Fibroblast of lung (primary cell): ENCODE measurements at regions not wholly inside any gene's neighbourhood (a gene's known extent, or its start where the extent isn't known, plus 50 kb on each side); places are given as distances from the start of the nearest gene placed in this dataset.

Source experiments
- DNase-seq, 2 donors: peaks; one replicate each; pipeline versions ENCODE4 v3.0.0 to v3.0.0-alpha.2; 2010; ENCODE audit warnings: low read depth in 2 of 2
- H2AFZ ChIP-seq: 2 replicates; pipeline ENCODE4 v1.5.1; 2012; ENCODE audit warnings: low read length, control low read depth, inconsistent platforms
- H3K27ac ChIP-seq: 2 replicates; pipeline ENCODE4 v1.5.1; 2011; ENCODE audit warnings: low read length, control low read depth; ENCODE audit not compliant: insufficient read depth
- H3K27me3 ChIP-seq: 2 replicates; pipeline ENCODE4 v1.5.1; 2011; ENCODE audit warnings: mild to moderate bottlenecking, low read length; ENCODE audit not compliant: control insufficient read depth, insufficient read depth
- H3K36me3 ChIP-seq: 2 replicates; pipeline ENCODE4 v1.5.1; 2011; ENCODE audit warnings: low read length; ENCODE audit not compliant: control insufficient read depth, insufficient read depth
- H3K4me1 ChIP-seq: 2 replicates; pipeline ENCODE4 v1.5.1; 2011; ENCODE audit warnings: low read length; ENCODE audit not compliant: control insufficient read depth, insufficient read depth; ENCODE audit errors: extremely low read depth
- H3K4me2 ChIP-seq: 2 replicates; pipeline ENCODE4 v1.5.1; 2011; ENCODE audit warnings: low read length, control low read depth; ENCODE audit not compliant: insufficient read depth; ENCODE audit errors: extremely low read depth
- H3K4me3 ChIP-seq, 4 experiments: fragments of 200-600 bp in 1 of 4; sonication (generic) in 1 of 4; replicated peaks in 1 of 4; 2 replicates each; pipeline ENCODE4 v1.5.1; 2011 to 2016; ENCODE audit warnings: low read length in 4 of 4, low read depth in 3 of 4, mild to moderate bottlenecking in 3 of 4, control low read depth in 2 of 4, inconsistent platforms in 1 of 4, mixed read lengths in 1 of 4; ENCODE audit not compliant: insufficient read depth in 1 of 4; ENCODE audit errors: control extremely low read depth in 1 of 4
- H3K79me2 ChIP-seq: 2 replicates; pipeline ENCODE4 v1.5.1; 2012; ENCODE audit warnings: mild to moderate bottlenecking, low read length, inconsistent platforms; ENCODE audit not compliant: control insufficient read depth, insufficient read depth
- H3K9ac ChIP-seq: 2 replicates; pipeline ENCODE4 v1.5.1; 2011; ENCODE audit warnings: mild to moderate bottlenecking, low read length, control low read depth; ENCODE audit not compliant: insufficient read depth
- H3K9me3 ChIP-seq: 2 replicates; pipeline ENCODE4 v1.5.1; 2012; ENCODE audit warnings: low read depth, low read length; ENCODE audit not compliant: control insufficient read depth, insufficient read depth
- H4K20me1 ChIP-seq: 2 replicates; pipeline ENCODE4 v1.5.1; 2011; ENCODE audit warnings: low read length; ENCODE audit not compliant: control insufficient read depth, insufficient read depth; ENCODE audit errors: extremely low read depth
- CTCF ChIP-seq, 2 donors: IDR thresholded peaks in 1 of 2; conservative IDR thresholded peaks in 1 of 2; 1 replicate in 1 of 2; 2 replicates in 1 of 2; pipeline ENCODE4 v1.5.1; 2011 to 2012; ENCODE audit warnings: low read length in 2 of 2, control low read depth in 1 of 2, inconsistent platforms in 1 of 2, low read depth in 1 of 2, mild to moderate bottlenecking in 1 of 2
- EZH2 ChIP-seq: IDR thresholded peaks from 2 replicates; pipeline ENCODE4 v1.5.1; 2012; ENCODE audit warnings: low read length, control low read depth, mild to moderate bottlenecking; ENCODE audit errors: missing control alignments

- TF ChIP-seq CTCF (conservative IDR thresholded peaks at IDR 0.05 in 1 of 2, IDR thresholded peaks at IDR 0.05 in 1 of 2; ENCODE audit: low read depth in 1 of 2, low read length in 2 of 2) (no peak), EZH2 (no peak)
- peak in 1 of 2 donors; percentile 41 for DNase-seq
- no peak overlapping the region for H3K9ac ChIP-seq
- no peaks in the 10 kb centered on the region for H3K79me2 ChIP-seq
- H3K4me1 ChIP-seq, result peaks cover 5% of the 10 kb centered on the region
- H2AFZ ChIP-seq, result no peak overlapping the region
- H3K4me3 ChIP-seq, result no peak overlapping the region
- no peaks in the 10 kb centered on the region for H4K20me1 ChIP-seq
- no peaks in the 10 kb centered on the region for H3K36me3 ChIP-seq
- no peak overlapping the region for H3K27ac ChIP-seq
- peaks cover 31% of the 10 kb centered on the region for H3K27me3 ChIP-seq
- no peak overlapping the region for H3K4me2 ChIP-seq
- no peaks in the 10 kb centered on the region for H3K9me3 ChIP-seq
These were observed 53.0 kb upstream of the PRELP start for GRCh38 chr1:203422656-203423055.

- peaks cover 5% of the 10 kb centered on the region for H3K4me1 ChIP-seq
- H3K9me3 ChIP-seq, result no peaks in the 10 kb centered on the region
- TF ChIP-seq CTCF (conservative IDR thresholded peaks at IDR 0.05 in 1 of 2, IDR thresholded peaks at IDR 0.05 in 1 of 2; ENCODE audit: low read depth in 1 of 2, low read length in 2 of 2) (no peak), EZH2 (no peak)
- peak in 1 of 2 donors; percentile 33 for DNase-seq
- H3K36me3 ChIP-seq, result no peaks in the 10 kb centered on the region
- no peak overlapping the region for H3K9ac ChIP-seq
- no peaks in the 10 kb centered on the region for H3K79me2 ChIP-seq
- no peak overlapping the region for H3K27ac ChIP-seq
- H4K20me1 ChIP-seq, result no peaks in the 10 kb centered on the region
- no peak overlapping the region for H3K4me2 ChIP-seq
- no peak overlapping the region for H2AFZ ChIP-seq
- H3K4me3 ChIP-seq, result no peak overlapping the region
- peaks cover 37% of the 10 kb centered on the region for H3K27me3 ChIP-seq
These were observed 51.3 kb upstream of the PRELP start for GRCh38 chr1:203424285-203424684.

- no peak overlapping the region for H3K27ac ChIP-seq
These were observed 50.5 kb upstream of the PRELP start for GRCh38 chr1:203424861-203425662.

More at GRCh38 chr1:203424861-203425662, 50.5 kb upstream of the PRELP start:
- Histone ChIP-seq H4K20me1 (no peaks in the 10 kb centered on the region), H3K79me2 (no peaks in the 10 kb centered on the region), H3K27me3 (peaks cover 40% of the 10 kb centered on the region), H3K9me3 (no peaks in the 10 kb centered on the region), H3K4me2 (no peak overlapping the region), H3K9ac (no peak overlapping the region), H3K4me3 (no peak overlapping the region), H2AFZ (no peak overlapping the region), H3K36me3 (no peaks in the 10 kb centered on the region), H3K4me1 (peaks cover 5% of the 10 kb centered on the region)
- no peak for TF ChIP-seq CTCF (conservative IDR thresholded peaks at IDR 0.05 in 1 of 2, IDR thresholded peaks at IDR 0.05 in 1 of 2; ENCODE audit: low read depth in 1 of 2, low read length in 2 of 2)
- TF ChIP-seq EZH2, result no peak
- peak in 1 of 2 donors; percentile 73 for DNase-seq
